ENCODE measurements at regions not wholly inside any gene's neighbourhood (a gene's known extent, or its start where the extent isn't known, plus 50 kb on each side); places are given as distances from the start of the nearest gene placed in this dataset.

GRCh38 chr13:79675931-79676660 lies 195.1 kb downstream of the NDFIP2 start:
- TF ChIP-seq FOXM1 (IDR thresholded peaks at IDR 0.05; ENCODE audit: borderline replicate concordance) = no peak
- TF ChIP-seq BHLHE40 (IDR thresholded peaks at IDR 0.05; ENCODE audit: borderline replicate concordance) = no peak
- TF ChIP-seq ELF4 (IDR thresholded peaks at IDR 0.05) = no peak
- TF ChIP-seq TARDBP (IDR thresholded peaks at IDR 0.05) = no peak
- TF ChIP-seq SUZ12 (IDR thresholded peaks at IDR 0.05) = no peak
- no peak for TF ChIP-seq FOXA1 (IDR thresholded peaks at IDR 0.05)
